HEK293 (cell line): ENCODE measurements at regions not wholly inside any gene's neighbourhood (a gene's known extent, or its start where the extent isn't known, plus 50 kb on each side); places are given as distances from the start of the nearest gene placed in this dataset.

Experiments
- CTCF ChIA-PET: fragments of 350-600 bp; formaldehyde crosslinking; extraction: SDS; loops from one replicate; lab custom pipeline; 2021; ENCODE audit warnings: antibody characterized with exemption; lab: Yijun Ruan, JAX
- POLR2A ChIA-PET: fragments of 300-600 bp; formaldehyde crosslinking; extraction: SDS; loops from one replicate; lab custom pipeline; 2020; ENCODE audit warnings: antibody characterized with exemption, inconsistent platforms; lab: Yijun Ruan, JAX
- H3K27ac ChIP-seq: fragments of 200-500 bp; sonication (Bioruptor generic); 2 replicates; pipeline ENCODE4 v1.5.1; 2014; ENCODE audit warnings: low read depth, low read length, control low read depth, inconsistent platforms; ENCODE audit errors: extremely low read depth
- H3K36me3 ChIP-seq, 2 experiments: fragments of 200-500 bp in 1 of 2; sonication (Bioruptor generic) in 1 of 2; 1 replicate in 1 of 2; 2 replicates in 1 of 2; pipeline ENCODE4 v1.5.1; 2014 to 2017; ENCODE audit warnings: inconsistent platforms in 2 of 2, low read length in 2 of 2; ENCODE audit not compliant: control insufficient read depth in 2 of 2, insufficient read depth in 1 of 2
- H3K4me1 ChIP-seq: fragments of 200-500 bp; sonication (Bioruptor generic); 2 replicates; pipeline ENCODE4 v1.5.1; 2014; ENCODE audit warnings: mild to moderate bottlenecking, low read length, inconsistent platforms; ENCODE audit not compliant: control insufficient read depth, insufficient read depth
- H3K4me3 ChIP-seq: 2 replicates; pipeline ENCODE4 v1.5.1; 2011; ENCODE audit warnings: low read depth, mild to moderate bottlenecking, control low read depth, low read length, moderate library complexity
- H3K9me3 ChIP-seq: fragments of 200-500 bp; sonication (Bioruptor generic); 2 replicates; pipeline ENCODE4 v1.5.1; 2014; ENCODE audit warnings: low read depth, low read length, inconsistent platforms; ENCODE audit not compliant: control insufficient read depth, insufficient read depth
- BCL11A ChIP-seq: fragments of 450-650 bp; formaldehyde crosslinking; IDR thresholded peaks from 2 replicates; pipeline ENCODE4 v1.5.1; 2016; ENCODE audit warnings: low read depth, missing biosample characterization, missing genetic modification characterization
- GLIS1 ChIP-seq: fragments of 450-650 bp; formaldehyde crosslinking; IDR thresholded peaks from 2 replicates; pipeline ENCODE4 v1.5.1; 2016; ENCODE audit warnings: missing biosample characterization, missing genetic modification characterization
- HOXA7 ChIP-seq: sonication (generic); formaldehyde crosslinking; IDR thresholded peaks from 2 replicates; pipeline ENCODE4 v1.8.1; 2022; ENCODE audit warnings: missing genetic modification reagents, borderline replicate concordance
- KLF16 ChIP-seq: fragments of 450-650 bp; formaldehyde crosslinking; IDR thresholded peaks from 2 replicates; pipeline ENCODE4 v1.5.1; 2017; ENCODE audit warnings: missing biosample characterization, missing genetic modification characterization
- MZF1 ChIP-seq: fragments of 450-650 bp; formaldehyde crosslinking; IDR thresholded peaks from 2 replicates; pipeline ENCODE4 v1.5.1; 2017; ENCODE audit warnings: missing biosample characterization, missing genetic modification characterization, borderline replicate concordance
- TCF7L2 ChIP-seq: IDR thresholded peaks from 2 replicates; pipeline ENCODE4 v1.6.1; 2011; ENCODE audit warnings: low read depth, mild to moderate bottlenecking, inconsistent platforms, low read length, moderate library complexity, borderline replicate concordance
- ZFP3 ChIP-seq: fragments of 450-650 bp; formaldehyde crosslinking; IDR thresholded peaks from 2 replicates; pipeline ENCODE4 v1.5.1; 2016; ENCODE audit warnings: low read depth, missing biosample characterization, missing genetic modification characterization
- ZFP41 ChIP-seq: fragments of 450-650 bp; formaldehyde crosslinking; IDR thresholded peaks from 2 replicates; pipeline ENCODE4 v1.5.1; 2016; ENCODE audit warnings: missing biosample characterization, missing genetic modification characterization, borderline replicate concordance
- ZNF10 ChIP-seq: fragments of 450-650 bp; formaldehyde crosslinking; IDR thresholded peaks from 2 replicates; pipeline ENCODE4 v1.5.1; 2017; ENCODE audit warnings: missing biosample characterization, missing genetic modification characterization
- ZNF24 ChIP-seq: fragments of 450-650 bp; formaldehyde crosslinking; IDR thresholded peaks from 2 replicates; pipeline ENCODE4 v1.5.1; 2016; ENCODE audit warnings: missing biosample characterization, missing genetic modification characterization
- ZNF274 ChIP-seq, 2 experiments: fragments of 200-500 bp in 1 of 2; fragments of 450-650 bp in 1 of 2; sonication (Bioruptor generic) in 1 of 2; formaldehyde crosslinking in 1 of 2; IDR thresholded peaks; 2 replicates each; pipeline versions ENCODE4 v1.5.1 to v1.6.1; 2014 to 2016; ENCODE audit warnings: borderline replicate concordance in 1 of 2, inconsistent platforms in 1 of 2, low read length in 1 of 2, missing biosample characterization in 1 of 2, missing genetic modification characterization in 1 of 2
- ZNF350 ChIP-seq: fragments of 450-650 bp; formaldehyde crosslinking; IDR thresholded peaks from 2 replicates; pipeline ENCODE4 v1.5.0; 2017; ENCODE audit warnings: missing biosample characterization, mild to moderate bottlenecking, missing genetic modification characterization
- ZNF433 ChIP-seq: fragments of 450-650 bp; formaldehyde crosslinking; IDR thresholded peaks from 2 replicates; pipeline ENCODE4 v1.5.1; 2016; ENCODE audit warnings: missing biosample characterization, missing genetic modification characterization, low read depth
- ZNF558 ChIP-seq: fragments of 450-650 bp; formaldehyde crosslinking; IDR thresholded peaks from 2 replicates; pipeline ENCODE4 v1.5.1; 2016; ENCODE audit warnings: missing biosample characterization, missing genetic modification characterization
- ZNF560 ChIP-seq: fragments of 450-650 bp; formaldehyde crosslinking; IDR thresholded peaks from 2 replicates; pipeline ENCODE4 v1.5.1; 2017; ENCODE audit warnings: missing biosample characterization, missing genetic modification characterization, borderline replicate concordance
- ZNF623 ChIP-seq: fragments of 450-650 bp; formaldehyde crosslinking; IDR thresholded peaks from 2 replicates; pipeline ENCODE4 v1.5.1; 2016; ENCODE audit warnings: missing biosample characterization, missing genetic modification characterization
- ZNF658 ChIP-seq: fragments of 450-650 bp; formaldehyde crosslinking; IDR thresholded peaks from 2 replicates; pipeline ENCODE4; 2016; ENCODE audit warnings: missing biosample characterization, missing genetic modification characterization
- ZNF791 ChIP-seq: fragments of 450-650 bp; formaldehyde crosslinking; IDR thresholded peaks from 2 replicates; pipeline ENCODE4 v1.5.1; 2016; ENCODE audit warnings: missing biosample characterization, missing genetic modification characterization
- ZNF843 ChIP-seq: fragments of 450-650 bp; formaldehyde crosslinking; IDR thresholded peaks from 2 replicates; pipeline ENCODE4 v1.5.1; 2016; ENCODE audit warnings: missing biosample characterization, missing genetic modification characterization
- TF ChIP-seq, protein P1 (sequence below): fragments of 450-650 bp; formaldehyde crosslinking; IDR thresholded peaks from 2 replicates; pipeline ENCODE4 v1.5.1; 2017; ENCODE audit warnings: missing biosample characterization, missing genetic modification characterization
- TF ChIP-seq, protein P2 (sequence below): fragments of 450-650 bp; formaldehyde crosslinking; IDR thresholded peaks from 2 replicates; pipeline ENCODE4 v1.5.1; 2016; ENCODE audit warnings: missing biosample characterization, missing genetic modification characterization
- TF ChIP-seq, protein P3 (sequence below): fragments of 450-650 bp; formaldehyde crosslinking; IDR thresholded peaks from 2 replicates; pipeline ENCODE4 v1.5.1; 2016; ENCODE audit warnings: missing biosample characterization, missing genetic modification characterization, low read depth
- TF ChIP-seq, protein P4 (sequence below): fragments of 450-650 bp; formaldehyde crosslinking; IDR thresholded peaks from 2 replicates; pipeline ENCODE4 v1.5.1; 2016; ENCODE audit warnings: missing biosample characterization, missing genetic modification characterization

DNA sequence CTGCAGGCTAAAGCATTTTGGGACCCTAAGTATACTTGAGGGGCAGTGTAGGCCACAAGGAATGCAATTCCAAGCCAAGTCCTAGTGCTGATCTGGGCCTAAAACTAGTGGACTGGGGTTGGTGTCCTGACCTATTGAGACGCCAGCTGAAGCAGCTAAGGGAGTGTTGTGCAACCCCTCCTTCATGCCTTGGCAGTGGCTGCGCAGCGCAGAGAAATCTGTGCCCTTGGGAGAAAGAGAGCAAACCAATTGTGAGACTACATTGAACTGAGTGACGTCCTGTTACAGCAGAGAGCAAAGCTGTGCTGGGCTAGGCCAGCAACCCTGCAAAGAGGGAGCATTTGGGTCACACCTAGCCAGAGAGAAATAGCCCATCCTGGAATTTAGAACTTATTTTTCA lies 2715.0 kb upstream of the PCDH20 start (continued):
- TF ChIP-seq, protein P1, sequence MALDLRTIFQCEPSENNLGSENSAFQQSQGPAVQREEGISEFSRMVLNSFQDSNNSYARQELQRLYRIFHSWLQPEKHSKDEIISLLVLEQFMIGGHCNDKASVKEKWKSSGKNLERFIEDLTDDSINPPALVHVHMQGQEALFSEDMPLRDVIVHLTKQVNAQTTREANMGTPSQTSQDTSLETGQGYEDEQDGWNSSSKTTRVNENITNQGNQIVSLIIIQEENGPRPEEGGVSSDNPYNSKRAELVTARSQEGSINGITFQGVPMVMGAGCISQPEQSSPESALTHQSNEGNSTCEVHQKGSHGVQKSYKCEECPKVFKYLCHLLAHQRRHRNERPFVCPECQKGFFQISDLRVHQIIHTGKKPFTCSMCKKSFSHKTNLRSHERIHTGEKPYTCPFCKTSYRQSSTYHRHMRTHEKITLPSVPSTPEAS (tag by site-specific recombination) = no peak
- TF ChIP-seq ZNF10 (no peak), ZNF658 (no peak), ZNF558 (no peak), ZNF560 (tag by site-specific recombination) (no peak)

DNA sequence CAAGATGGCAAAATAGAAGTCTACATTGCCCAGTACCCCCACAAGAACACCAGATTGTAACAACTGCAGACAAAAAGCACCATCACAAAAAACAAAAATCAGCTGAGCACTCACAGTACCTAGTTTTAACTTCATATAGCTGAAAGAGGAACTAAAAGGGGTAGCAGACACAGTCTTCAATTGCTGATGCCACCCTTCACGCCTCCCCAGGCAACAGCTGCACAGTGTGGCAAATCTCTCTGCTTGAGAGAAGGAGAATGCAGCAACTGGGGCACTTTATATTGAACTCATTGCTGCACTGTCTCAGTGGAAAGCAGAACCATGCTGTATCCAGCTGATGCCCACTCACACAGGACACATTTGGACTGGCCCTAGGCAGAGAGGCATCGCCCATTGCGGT lies 2714.5 kb upstream of the PCDH20 start:
- H3K4me3 ChIP-seq = no peak overlapping the region
- H3K4me1 ChIP-seq = no peaks in the 10 kb centered on the region
- no peaks in the 10 kb centered on the region for H3K9me3 ChIP-seq
- TF ChIP-seq ZNF558 (no peak), MZF1 (tag by site-specific recombination) (no peak), ZNF623 (tag by site-specific recombination) (no peak), GLIS1 (no peak), ZFP41 (no peak), KLF16 (tag by site-specific recombination) (no peak), ZNF274 (IDR thresholded peaks at IDR 0.05; ENCODE audit: low read length) (no peak), ZNF274 (tag by site-specific recombination; IDR thresholded peaks at IDR 0.05; ENCODE audit: borderline replicate concordance) (no peak), ZNF843 (tag by site-specific recombination) (no peak), ZFP3 (no peak), ZNF433 (no peak), HOXA7 (CRISPR knock-in tag) (no peak), ZNF350 (no peak), BCL11A (no peak)
- TF ChIP-seq, protein P2, sequence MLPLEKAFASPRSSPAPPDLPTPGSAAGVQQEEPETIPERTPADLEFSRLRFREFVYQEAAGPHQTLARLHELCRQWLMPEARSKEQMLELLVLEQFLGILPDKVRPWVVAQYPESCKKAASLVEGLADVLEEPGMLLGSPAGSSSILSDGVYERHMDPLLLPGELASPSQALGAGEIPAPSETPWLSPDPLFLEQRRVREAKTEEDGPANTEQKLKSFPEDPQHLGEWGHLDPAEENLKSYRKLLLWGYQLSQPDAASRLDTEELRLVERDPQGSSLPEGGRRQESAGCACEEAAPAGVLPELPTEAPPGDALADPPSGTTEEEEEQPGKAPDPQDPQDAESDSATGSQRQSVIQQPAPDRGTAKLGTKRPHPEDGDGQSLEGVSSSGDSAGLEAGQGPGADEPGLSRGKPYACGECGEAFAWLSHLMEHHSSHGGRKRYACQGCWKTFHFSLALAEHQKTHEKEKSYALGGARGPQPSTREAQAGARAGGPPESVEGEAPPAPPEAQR = no peak
- TF ChIP-seq, protein P3, sequence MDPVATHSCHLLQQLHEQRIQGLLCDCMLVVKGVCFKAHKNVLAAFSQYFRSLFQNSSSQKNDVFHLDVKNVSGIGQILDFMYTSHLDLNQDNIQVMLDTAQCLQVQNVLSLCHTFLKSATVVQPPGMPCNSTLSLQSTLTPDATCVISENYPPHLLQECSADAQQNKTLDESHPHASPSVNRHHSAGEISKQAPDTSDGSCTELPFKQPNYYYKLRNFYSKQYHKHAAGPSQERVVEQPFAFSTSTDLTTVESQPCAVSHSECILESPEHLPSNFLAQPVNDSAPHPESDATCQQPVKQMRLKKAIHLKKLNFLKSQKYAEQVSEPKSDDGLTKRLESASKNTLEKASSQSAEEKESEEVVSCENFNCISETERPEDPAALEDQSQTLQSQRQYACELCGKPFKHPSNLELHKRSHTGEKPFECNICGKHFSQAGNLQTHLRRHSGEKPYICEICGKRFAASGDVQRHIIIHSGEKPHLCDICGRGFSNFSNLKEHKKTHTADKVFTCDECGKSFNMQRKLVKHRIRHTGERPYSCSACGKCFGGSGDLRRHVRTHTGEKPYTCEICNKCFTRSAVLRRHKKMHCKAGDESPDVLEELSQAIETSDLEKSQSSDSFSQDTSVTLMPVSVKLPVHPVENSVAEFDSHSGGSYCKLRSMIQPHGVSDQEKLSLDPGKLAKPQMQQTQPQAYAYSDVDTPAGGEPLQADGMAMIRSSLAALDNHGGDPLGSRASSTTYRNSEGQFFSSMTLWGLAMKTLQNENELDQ (tag by site-specific recombination) = no peak
- TF ChIP-seq, protein P4, sequence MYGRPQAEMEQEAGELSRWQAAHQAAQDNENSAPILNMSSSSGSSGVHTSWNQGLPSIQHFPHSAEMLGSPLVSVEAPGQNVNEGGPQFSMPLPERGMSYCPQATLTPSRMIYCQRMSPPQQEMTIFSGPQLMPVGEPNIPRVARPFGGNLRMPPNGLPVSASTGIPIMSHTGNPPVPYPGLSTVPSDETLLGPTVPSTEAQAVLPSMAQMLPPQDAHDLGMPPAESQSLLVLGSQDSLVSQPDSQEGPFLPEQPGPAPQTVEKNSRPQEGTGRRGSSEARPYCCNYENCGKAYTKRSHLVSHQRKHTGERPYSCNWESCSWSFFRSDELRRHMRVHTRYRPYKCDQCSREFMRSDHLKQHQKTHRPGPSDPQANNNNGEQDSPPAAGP = no peak
- ChIA-PET POLR2A (no interaction called here), CTCF (no interaction called here)
- H3K36me3 ChIP-seq = no peaks in the 10 kb centered on the region
- H3K27ac ChIP-seq = no peak overlapping the region

DNA sequence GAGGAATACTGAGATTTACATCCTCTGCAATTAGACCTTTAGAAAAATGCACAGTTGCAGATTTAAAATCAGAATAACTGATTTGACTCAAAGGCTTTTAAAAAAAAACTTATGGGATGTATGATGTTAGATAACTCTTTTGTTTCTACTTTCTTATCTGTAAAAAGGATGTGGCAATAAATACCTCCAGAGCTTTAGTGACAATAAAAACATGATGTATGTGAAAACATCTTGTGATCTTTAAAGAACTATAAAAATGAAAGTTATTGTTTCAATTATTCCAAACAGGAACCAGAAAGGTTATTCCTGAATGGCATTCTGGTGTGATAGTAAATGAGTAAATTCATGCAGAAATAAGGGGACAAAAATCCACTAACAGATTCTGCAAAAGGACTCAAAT lies 2712.2 kb upstream of the PCDH20 start:
- H3K27ac ChIP-seq = no peak overlapping the region
- POLR2A ChIA-PET = no interaction called here
- TF ChIP-seq ZNF791 = no peak
- TF ChIP-seq TCF7L2 = peak; percentile 87; the same call in 1 of the 2 replicates
- TF ChIP-seq ZNF24 (tag by site-specific recombination) = no peak
- H3K36me3 ChIP-seq = no peaks in the 10 kb centered on the region
- no peaks in the 10 kb centered on the region for H3K4me1 ChIP-seq
- CTCF ChIA-PET = interaction anchor here (0.7 kb wide), 1 partner anchor 1289 kb away, joined by 3 read pairs; no protein-coding TSS in a partner anchor
- no peak overlapping the region for H3K4me3 ChIP-seq
- no peaks in the 10 kb centered on the region for H3K9me3 ChIP-seq
